ENCODE measurements at regions not wholly inside any gene's neighbourhood (a gene's known extent, or its start where the extent isn't known, plus 50 kb on each side); places are given as distances from the start of the nearest gene placed in this dataset.

DNA sequence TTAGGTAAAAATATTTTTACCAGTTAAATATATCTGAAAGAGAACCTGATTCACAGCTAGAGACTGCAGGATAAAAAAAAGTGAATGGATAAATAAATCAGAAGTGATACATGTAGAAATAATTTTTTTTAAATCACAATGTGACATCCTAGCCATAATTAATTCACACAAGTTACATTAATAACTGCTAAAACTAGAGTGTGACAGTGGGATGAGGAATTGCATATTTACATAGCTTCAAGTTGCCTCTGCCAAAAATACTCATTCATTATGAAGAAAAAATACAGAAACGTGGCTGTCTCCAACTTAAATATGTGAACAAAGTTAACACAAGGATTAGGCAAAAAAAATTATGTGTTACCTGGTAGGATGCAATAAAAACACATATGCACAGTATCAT, 473.5 kb upstream of the SEMA3A start:
- Histone ChIP-seq H3K36me3 (ENCODE audit: control insufficient read depth, insufficient read depth, low read length) (no peaks in the 10 kb centered on the region), H3K27me3 (replicated peaks; ENCODE audit: control insufficient read depth, insufficient read depth, low read length) (no peaks in the 10 kb centered on the region), H3K4me3 (replicated peaks; ENCODE audit: low read depth, low read length) (no peak overlapping the region)
- no peak for DNase-seq (ENCODE audit: extremely low read depth, insufficient read length)
- TF ChIP-seq CTCF (IDR thresholded peaks at IDR 0.05; ENCODE audit: insufficient read depth, low read length, poor library complexity, severe bottlenecking) = no peak

GRCh38 chr7:84666651-84667050, 472.1 kb upstream of the SEMA3A start:
- no peaks in the 10 kb centered on the region for H3K36me3 ChIP-seq (ENCODE audit: control insufficient read depth, insufficient read depth, low read length)
- no peak overlapping the region for H3K4me3 ChIP-seq (replicated peaks; ENCODE audit: low read depth, low read length)
- DNase-seq (ENCODE audit: extremely low read depth, insufficient read length) = no peak
- no peaks in the 10 kb centered on the region for H3K27me3 ChIP-seq (replicated peaks; ENCODE audit: control insufficient read depth, insufficient read depth, low read length)
- TF ChIP-seq CTCF (IDR thresholded peaks at IDR 0.05; ENCODE audit: insufficient read depth, low read length, poor library complexity, severe bottlenecking) = no peak

DNA sequence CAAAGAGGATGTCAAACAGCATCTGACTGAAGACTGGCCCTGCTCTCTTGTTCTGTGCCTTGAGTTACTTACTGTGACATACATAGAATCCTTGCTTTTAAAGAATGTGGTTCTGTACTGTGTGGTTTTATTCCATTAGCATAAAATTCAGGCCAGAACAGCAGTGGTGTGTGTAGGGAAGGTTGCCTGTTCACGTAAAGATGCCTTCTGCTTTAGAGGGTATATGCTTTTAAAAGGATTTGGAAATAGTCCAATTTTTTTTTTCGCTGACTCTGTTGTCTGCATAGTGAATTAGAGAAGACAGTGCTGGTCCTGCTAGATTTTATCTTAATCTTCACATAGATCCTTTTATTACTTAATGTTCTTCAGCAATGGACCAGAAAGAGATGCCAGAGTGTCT, 470.8 kb upstream of the SEMA3A start:
- no peak for DNase-seq (ENCODE audit: extremely low read depth, insufficient read length)
- no peak for TF ChIP-seq CTCF (IDR thresholded peaks at IDR 0.05; ENCODE audit: insufficient read depth, low read length, poor library complexity, severe bottlenecking)

DNA sequence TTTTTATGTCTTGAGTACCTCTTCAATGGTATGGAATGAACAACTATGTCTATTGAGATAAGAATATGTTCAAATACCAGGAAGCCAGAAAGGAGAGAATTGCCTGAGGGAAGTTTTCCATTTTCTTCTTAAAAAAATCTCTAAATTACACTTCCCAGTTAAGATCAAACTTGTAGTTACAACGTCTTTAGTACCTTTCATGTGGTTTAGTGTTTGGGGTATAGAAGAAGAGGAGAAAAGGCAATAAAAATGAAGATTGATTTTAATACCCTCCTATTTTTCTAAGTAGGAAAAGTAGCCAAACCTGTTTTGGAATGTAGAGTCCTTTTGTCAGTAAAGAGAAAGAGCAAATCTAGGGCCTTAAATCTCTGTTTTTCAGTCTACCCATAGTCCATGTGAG, 470.0 kb upstream of the SEMA3A start:
- Histone ChIP-seq H3K27me3 (replicated peaks; ENCODE audit: control insufficient read depth, insufficient read depth, low read length) (no peaks in the 10 kb centered on the region), H3K36me3 (ENCODE audit: control insufficient read depth, insufficient read depth, low read length) (no peaks in the 10 kb centered on the region), H3K4me3 (replicated peaks; ENCODE audit: low read depth, low read length) (no peak overlapping the region)
- no peak for TF ChIP-seq CTCF (IDR thresholded peaks at IDR 0.05; ENCODE audit: insufficient read depth, low read length, poor library complexity, severe bottlenecking)
- no peak for DNase-seq (ENCODE audit: extremely low read depth, insufficient read length)

More for the DNA sequence above, 470.8 kb upstream of the SEMA3A start:
- no peaks in the 10 kb centered on the region for H3K27me3 ChIP-seq (replicated peaks; ENCODE audit: control insufficient read depth, insufficient read depth, low read length)
- H3K4me3 ChIP-seq (replicated peaks; ENCODE audit: low read depth, low read length) = no peak overlapping the region
- H3K36me3 ChIP-seq (ENCODE audit: control insufficient read depth, insufficient read depth, low read length) = no peaks in the 10 kb centered on the region

GRCh38 chr7:84663224-84663623, 468.6 kb upstream of the SEMA3A start:
- no peak for TF ChIP-seq CTCF (IDR thresholded peaks at IDR 0.05; ENCODE audit: insufficient read depth, low read length, poor library complexity, severe bottlenecking)
- DNase-seq (ENCODE audit: extremely low read depth, insufficient read length) = no peak
- Histone ChIP-seq H3K36me3 (ENCODE audit: control insufficient read depth, insufficient read depth, low read length) (no peaks in the 10 kb centered on the region), H3K4me3 (replicated peaks; ENCODE audit: low read depth, low read length) (no peak overlapping the region), H3K27me3 (replicated peaks; ENCODE audit: control insufficient read depth, insufficient read depth, low read length) (no peaks in the 10 kb centered on the region)

GRCh38 chr7:84658286-84658685, 463.7 kb upstream of the SEMA3A start:
- DNase-seq (ENCODE audit: extremely low read depth, insufficient read length) = no peak
- no peak overlapping the region for H3K4me3 ChIP-seq (replicated peaks; ENCODE audit: low read depth, low read length)
- H3K36me3 ChIP-seq (ENCODE audit: control insufficient read depth, insufficient read depth, low read length) = no peaks in the 10 kb centered on the region
- TF ChIP-seq CTCF (IDR thresholded peaks at IDR 0.05; ENCODE audit: insufficient read depth, low read length, poor library complexity, severe bottlenecking) = no peak
- H3K27me3 ChIP-seq (replicated peaks; ENCODE audit: control insufficient read depth, insufficient read depth, low read length) = no peaks in the 10 kb centered on the region
